IMR-90 (cell line): ENCODE measurements at regions not wholly inside any gene's neighbourhood (a gene's known extent, or its start where the extent isn't known, plus 50 kb on each side); places are given as distances from the start of the nearest gene placed in this dataset.

Source experiments
- CEBPB ChIP-seq: IDR thresholded peaks from 2 replicates; pipeline ENCODE4 v1.6.1; 2012; ENCODE audit warnings: low read depth, low read length, improper control_type of control experiment
- CHD1 ChIP-seq: IDR thresholded peaks from 2 replicates; pipeline ENCODE4 v1.6.1; 2012; ENCODE audit warnings: low read depth, low read length, improper control_type of control experiment
- CTCF ChIP-seq: conservative IDR thresholded peaks from 2 replicates; pipeline ENCODE4 v1.5.1; 2012; ENCODE audit warnings: mild to moderate bottlenecking, low read depth, low read length, improper control_type of control experiment
- ELK1 ChIP-seq: fragments of 150-350 bp; IDR thresholded peaks from 2 replicates; pipeline ENCODE4 v1.6.1; 2016; ENCODE audit warnings: low read depth, mild to moderate bottlenecking, low read length, moderate library complexity, borderline replicate concordance
- FOS ChIP-seq: fragments of 150-350 bp; IDR thresholded peaks from 2 replicates; pipeline ENCODE4 v1.6.1; 2016; ENCODE audit warnings: low read depth, low read length
- MAZ ChIP-seq: IDR thresholded peaks from 2 replicates; pipeline ENCODE4 v1.6.1; 2012; ENCODE audit warnings: low read depth, mild to moderate bottlenecking, low read length, improper control_type of control experiment, moderate library complexity, borderline replicate concordance
- NFE2L2 ChIP-seq: fragments of 150-350 bp; IDR thresholded peaks from 2 replicates; pipeline ENCODE4 v1.6.1; 2016; ENCODE audit warnings: low read depth, mild to moderate bottlenecking, low read length
- POLR2A ChIP-seq: IDR thresholded peaks from 2 replicates; pipeline ENCODE4 v1.6.1; 2012; ENCODE audit warnings: mild to moderate bottlenecking, low read depth, low read length
- RAD21 ChIP-seq: IDR thresholded peaks from 2 replicates; pipeline ENCODE4 v1.6.1; 2012; ENCODE audit warnings: low read length, improper control_type of control experiment
- RCOR1 ChIP-seq: IDR thresholded peaks from 2 replicates; pipeline ENCODE4 v1.6.1; 2012; ENCODE audit warnings: mild to moderate bottlenecking, low read length, improper control_type of control experiment; ENCODE audit not compliant: insufficient replicate concordance
- SMC3 ChIP-seq: fragments of 150-350 bp; IDR thresholded peaks from 2 replicates; pipeline ENCODE4 v1.6.1; 2016; ENCODE audit warnings: low read depth, mild to moderate bottlenecking, antibody characterized with exemption, low read length, moderate library complexity
- USF2 ChIP-seq: fragments of 150-350 bp; IDR thresholded peaks from 2 replicates; pipeline ENCODE4 v1.6.1; 2017; ENCODE audit warnings: mild to moderate bottlenecking, antibody characterized with exemption, low read length, low read depth

GRCh38 chr21:41656946-41657525 is 109.8 kb downstream of the RIPK4 start:
- TF ChIP-seq CTCF (no peak), POLR2A (no peak), RCOR1 (no peak), CEBPB (no peak), ELK1 (no peak), FOS (no peak), CHD1 (no peak), MAZ (no peak), RAD21 (no peak), NFE2L2 (no peak), USF2 (no peak), SMC3 (no peak)
